ENCODE measurements at regions not wholly inside any gene's neighbourhood (a gene's known extent, or its start where the extent isn't known, plus 50 kb on each side); places are given as distances from the start of the nearest gene placed in this dataset.

- TF ChIP-seq POLR2A (IDR thresholded peaks at IDR 0.05) (no peak), CTCF (IDR thresholded peaks at IDR 0.05 in 4 of 5, conservative IDR thresholded peaks at IDR 0.05 in 1 of 5) (no peak)
These were observed 1034.0 kb downstream of the TLE4 start for GRCh38 chr9:80605793-80606192.
